ENCODE measurements at regions not wholly inside any gene's neighbourhood (a gene's known extent, or its start where the extent isn't known, plus 50 kb on each side); places are given as distances from the start of the nearest gene placed in this dataset.

DNA sequence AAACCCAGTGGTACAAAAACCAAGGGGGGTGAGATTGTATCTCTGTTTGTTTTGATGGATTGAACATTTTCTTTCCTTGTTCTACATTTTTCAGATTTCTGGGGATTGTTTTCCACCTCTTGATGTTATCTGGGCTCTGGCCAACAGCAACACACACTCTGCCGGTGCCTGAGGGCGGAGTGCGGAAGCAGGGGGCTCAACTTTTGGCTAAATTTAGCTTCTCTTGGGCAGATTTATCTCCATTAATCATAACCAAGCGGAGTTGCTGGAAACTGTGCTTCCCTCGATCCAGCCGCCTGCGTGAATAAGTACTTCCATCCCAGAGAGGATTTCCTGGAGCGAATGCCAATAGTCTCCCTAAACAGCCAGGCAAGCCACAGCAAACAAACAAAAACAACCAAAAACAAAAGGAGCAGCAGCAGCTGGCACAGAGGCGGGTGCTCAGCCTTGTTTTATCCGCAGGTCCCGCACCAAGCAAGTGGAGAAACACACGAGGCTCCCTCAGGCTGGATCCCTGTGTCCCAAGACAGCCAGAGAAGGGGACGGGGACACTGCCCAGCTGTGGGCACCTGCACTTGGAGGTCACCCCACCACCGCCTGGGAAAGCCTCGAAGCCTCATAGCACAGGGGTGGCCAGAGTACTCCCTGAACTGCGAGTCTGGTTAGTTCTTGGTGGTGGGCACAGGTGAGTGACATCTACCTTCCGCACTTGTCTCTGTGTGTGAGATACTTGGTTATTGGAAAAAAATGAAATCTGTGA, 143.4 kb downstream of the NDUFA10 start:
- TF ChIP-seq, protein P1, sequence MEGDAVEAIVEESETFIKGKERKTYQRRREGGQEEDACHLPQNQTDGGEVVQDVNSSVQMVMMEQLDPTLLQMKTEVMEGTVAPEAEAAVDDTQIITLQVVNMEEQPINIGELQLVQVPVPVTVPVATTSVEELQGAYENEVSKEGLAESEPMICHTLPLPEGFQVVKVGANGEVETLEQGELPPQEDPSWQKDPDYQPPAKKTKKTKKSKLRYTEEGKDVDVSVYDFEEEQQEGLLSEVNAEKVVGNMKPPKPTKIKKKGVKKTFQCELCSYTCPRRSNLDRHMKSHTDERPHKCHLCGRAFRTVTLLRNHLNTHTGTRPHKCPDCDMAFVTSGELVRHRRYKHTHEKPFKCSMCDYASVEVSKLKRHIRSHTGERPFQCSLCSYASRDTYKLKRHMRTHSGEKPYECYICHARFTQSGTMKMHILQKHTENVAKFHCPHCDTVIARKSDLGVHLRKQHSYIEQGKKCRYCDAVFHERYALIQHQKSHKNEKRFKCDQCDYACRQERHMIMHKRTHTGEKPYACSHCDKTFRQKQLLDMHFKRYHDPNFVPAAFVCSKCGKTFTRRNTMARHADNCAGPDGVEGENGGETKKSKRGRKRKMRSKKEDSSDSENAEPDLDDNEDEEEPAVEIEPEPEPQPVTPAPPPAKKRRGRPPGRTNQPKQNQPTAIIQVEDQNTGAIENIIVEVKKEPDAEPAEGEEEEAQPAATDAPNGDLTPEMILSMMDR (conservative IDR thresholded peaks at IDR 0.05; ENCODE audit: control insufficient read depth, insufficient read depth, low read depth, low read length) = no peak
- no peak overlapping the region for H3K4me3 ChIP-seq (ENCODE audit: control insufficient read depth, low read depth, low read length)
- DNase-seq (ENCODE audit: low read depth) = no peak

DNA sequence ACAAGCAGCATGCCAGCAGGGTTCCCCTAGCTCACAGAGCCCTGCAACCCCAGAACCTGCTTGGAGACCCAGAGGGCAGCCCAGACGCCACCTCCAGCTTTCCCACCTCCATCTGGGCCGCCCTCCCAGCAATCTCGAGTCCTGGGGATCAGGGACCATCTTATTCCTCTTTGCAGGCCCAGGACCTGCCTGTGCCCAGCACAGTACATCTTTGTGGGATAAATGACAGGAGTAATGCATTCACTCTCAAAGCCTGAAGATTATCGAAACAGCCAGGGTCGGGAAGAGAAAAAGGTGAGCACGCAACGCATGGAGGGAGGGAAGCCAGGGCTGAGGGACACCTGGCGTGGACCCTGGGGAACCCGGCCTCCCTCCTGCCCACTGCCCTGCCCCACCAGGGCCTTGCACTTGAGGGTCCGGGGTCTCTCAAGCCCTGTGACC, 144.1 kb downstream of the NDUFA10 start:
- no peak for DNase-seq (ENCODE audit: low read depth)
- TF ChIP-seq, protein P1 (conservative IDR thresholded peaks at IDR 0.05; ENCODE audit: control insufficient read depth, insufficient read depth, low read depth, low read length) = no peak
- H3K4me3 ChIP-seq (ENCODE audit: control insufficient read depth, low read depth, low read length) = no peak overlapping the region

DNA sequence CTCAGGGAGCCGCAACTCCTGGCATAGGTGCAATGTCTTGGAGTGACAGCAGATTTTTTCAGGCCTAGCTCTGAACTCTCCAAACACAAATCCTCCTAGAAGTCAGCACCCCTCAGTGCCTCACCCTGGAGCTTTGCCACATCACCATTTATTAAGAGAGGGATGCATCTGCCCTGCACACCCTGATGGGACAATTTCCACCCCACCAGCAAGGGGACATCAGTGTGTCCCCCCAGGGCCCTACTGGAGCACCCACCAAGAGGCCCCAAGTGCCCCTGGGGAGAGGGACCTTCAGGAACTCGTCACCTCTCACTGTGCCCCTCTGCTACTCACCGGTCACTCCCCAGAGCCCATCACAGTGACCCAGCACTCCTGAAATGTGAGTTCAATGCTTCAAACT, 144.7 kb downstream of the NDUFA10 start:
- DNase-seq (ENCODE audit: low read depth) = no peak
- H3K4me3 ChIP-seq (ENCODE audit: control insufficient read depth, low read depth, low read length) = no peak overlapping the region
- TF ChIP-seq, protein P1 (conservative IDR thresholded peaks at IDR 0.05; ENCODE audit: control insufficient read depth, insufficient read depth, low read depth, low read length) = no peak

DNA sequence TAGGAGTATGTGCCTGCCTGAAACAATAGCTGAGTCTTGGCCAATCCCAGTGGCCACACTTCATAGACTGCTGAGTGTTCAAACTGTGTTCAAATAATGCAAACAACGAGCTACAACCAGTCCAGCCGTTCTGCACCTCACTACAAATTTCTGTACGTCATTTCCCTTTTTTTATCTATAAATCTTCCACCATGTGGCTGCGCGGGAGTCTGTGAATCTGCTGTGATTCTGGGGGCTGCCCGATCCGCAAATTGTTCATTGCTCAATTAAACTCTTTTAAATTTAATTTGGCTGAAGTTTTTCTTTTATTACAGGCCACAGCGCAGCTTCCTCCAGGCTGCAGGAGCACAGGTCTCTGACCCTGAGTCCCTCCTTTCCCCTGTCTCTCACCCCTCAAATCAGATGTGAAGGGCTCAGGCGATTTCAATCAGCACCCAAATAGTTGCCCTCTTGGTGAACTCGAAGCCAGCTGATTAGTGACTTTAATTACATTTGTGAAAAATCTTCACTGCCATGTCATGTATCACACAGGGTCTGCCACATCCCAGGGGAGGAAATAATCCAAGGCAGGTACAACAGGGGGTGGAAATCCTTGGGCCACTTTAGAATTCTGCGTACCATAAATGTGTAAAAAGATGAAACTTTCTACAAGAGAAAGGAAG, 145.6 kb downstream of the NDUFA10 start:
- TF ChIP-seq, protein P1 (conservative IDR thresholded peaks at IDR 0.05; ENCODE audit: control insufficient read depth, insufficient read depth, low read depth, low read length) = no peak
- DNase-seq (ENCODE audit: low read depth) = no peak
- no peak overlapping the region for H3K4me3 ChIP-seq (ENCODE audit: control insufficient read depth, low read depth, low read length)

DNA sequence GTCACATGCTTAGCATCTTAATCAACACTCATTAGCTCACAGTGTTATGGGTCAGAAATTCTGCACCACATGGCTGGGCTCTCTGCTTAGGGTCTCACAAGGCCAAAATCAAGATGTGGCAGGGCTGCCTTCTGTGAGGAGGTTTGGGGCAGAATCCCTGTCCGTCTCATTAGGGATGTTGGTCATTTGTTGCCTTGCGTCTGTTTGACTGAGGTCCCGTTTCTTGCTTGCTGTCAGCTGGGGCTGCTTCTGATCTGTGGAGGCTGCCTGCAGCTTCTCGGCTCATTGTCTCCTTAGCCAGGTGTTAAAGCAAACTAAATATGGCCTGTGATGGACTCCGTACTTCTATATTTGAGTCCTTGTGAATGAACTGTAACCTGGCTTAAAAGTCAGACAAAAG, 146.5 kb downstream of the NDUFA10 start:
- TF ChIP-seq, protein P1 (conservative IDR thresholded peaks at IDR 0.05; ENCODE audit: control insufficient read depth, insufficient read depth, low read depth, low read length) = no peak
- DNase-seq (ENCODE audit: low read depth) = no peak
- no peak overlapping the region for H3K4me3 ChIP-seq (ENCODE audit: control insufficient read depth, low read depth, low read length)

DNA sequence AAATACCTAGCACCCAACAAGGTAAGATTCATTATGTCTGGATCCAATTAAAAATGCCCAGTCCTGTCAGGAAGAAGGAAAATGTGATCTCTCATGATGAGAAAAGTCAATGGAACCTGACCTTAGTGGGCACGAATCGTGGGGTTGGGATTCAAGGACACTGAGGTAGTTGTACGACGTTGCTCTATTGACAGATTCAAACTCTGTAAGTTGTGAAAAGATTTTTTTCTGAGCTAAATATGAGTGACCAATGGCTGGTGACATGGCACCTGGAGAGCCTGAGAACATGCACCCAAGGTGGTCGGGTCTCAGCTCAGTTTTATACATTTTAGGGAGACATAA, 148.2 kb downstream of the NDUFA10 start:
- DNase-seq (ENCODE audit: low read depth) = no peak
- TF ChIP-seq, protein P1 (conservative IDR thresholded peaks at IDR 0.05; ENCODE audit: control insufficient read depth, insufficient read depth, low read depth, low read length) = no peak
- H3K4me3 ChIP-seq (ENCODE audit: control insufficient read depth, low read depth, low read length) = no peak overlapping the region
